IMR-90 (cell line): ENCODE measurements at regions not wholly inside any gene's neighbourhood (a gene's known extent, or its start where the extent isn't known, plus 50 kb on each side); places are given as distances from the start of the nearest gene placed in this dataset.

ENCODE experiments used
- ATAC-seq: fragments of 200-7000 bp; cut with Tn5 transposase; 2 replicates; pipeline ENCODE4 v1.9.1; 2020; ENCODE audit warnings: low read depth, mild to moderate bottlenecking, moderate library complexity
- BruUV-seq: library from RNA; stranded (reverse); fragments of 400-500 nt; replicated peaks from 2 replicates; lab custom pipeline; 2021; lab: Mats Ljungman, UMichigan
- CTCF ChIA-PET: fragments of 300-600 bp; formaldehyde crosslinking; extraction: SDS; loops from one replicate; lab custom pipeline; 2021; ENCODE audit warnings: antibody characterized with exemption; lab: Yijun Ruan, JAX
- POLR2A ChIA-PET: fragments of 300-600 bp; sonication (Branson Sonifier 250); formaldehyde crosslinking; loops from one replicate; lab custom pipeline; 2022; ENCODE audit warnings: antibody characterized with exemption; ENCODE audit not compliant: unreplicated experiment; lab: Charles Lee
- DNase-seq: peaks from one replicate; pipeline ENCODE4 v3.0.0; 2013
- H2AFZ ChIP-seq: replicated peaks from 2 replicates; pipeline ENCODE3; 2013; ENCODE audit warnings: low read length, mild to moderate bottlenecking; ENCODE audit not compliant: poor library complexity
- H2AK5ac ChIP-seq: 2 replicates; pipeline ENCODE4 v1.6.1; 2013; ENCODE audit warnings: low read depth, low read length, inconsistent platforms
- H2AK9ac ChIP-seq: replicated peaks from 2 replicates; pipeline ENCODE3; 2013; ENCODE audit warnings: mild to moderate bottlenecking, low read depth, low read length, moderate library complexity; ENCODE audit not compliant: poor library complexity
- H2BK120ac ChIP-seq: 2 replicates; pipeline ENCODE4 v1.6.1; 2013; ENCODE audit warnings: low read depth, low read length, inconsistent platforms
- H2BK15ac ChIP-seq: 3 replicates; pipeline ENCODE4 v1.6.1; 2013; ENCODE audit warnings: low read depth, low read length, inconsistent platforms
- H2BK20ac ChIP-seq: 2 replicates; pipeline ENCODE4 v1.6.1; 2013; ENCODE audit warnings: low read depth, mild to moderate bottlenecking, inconsistent platforms, low read length, moderate library complexity
- H2BK5ac ChIP-seq: 2 replicates; pipeline ENCODE4 v1.6.1; 2013; ENCODE audit warnings: mild to moderate bottlenecking, low read depth, low read length, inconsistent platforms; ENCODE audit not compliant: poor library complexity, severe bottlenecking
- H3K14ac ChIP-seq: replicated peaks from 2 replicates; pipeline ENCODE4 v1.6.1; 2013; ENCODE audit warnings: low read depth, low read length, inconsistent platforms
- H3K18ac ChIP-seq: 2 replicates; pipeline ENCODE4 v1.6.1; 2013; ENCODE audit warnings: low read depth, low read length, control low read depth
- H3K23ac ChIP-seq: 2 replicates; pipeline ENCODE4 v1.6.1; 2013; ENCODE audit warnings: low read depth, low read length, inconsistent platforms
- H3K27ac ChIP-seq: 2 replicates; pipeline ENCODE4 v1.5.1; 2013; ENCODE audit warnings: mild to moderate bottlenecking, control low read depth, low read length; ENCODE audit not compliant: insufficient read depth
- H3K27me3 ChIP-seq: 2 replicates; pipeline ENCODE4 v1.6.1; 2013; ENCODE audit warnings: low read length; ENCODE audit not compliant: control insufficient read depth, insufficient read depth
- H3K36me3 ChIP-seq: 2 replicates; pipeline ENCODE4 v1.6.1; 2013; ENCODE audit warnings: low read length, mixed read lengths; ENCODE audit not compliant: control insufficient read depth, insufficient read depth
- H3K4ac ChIP-seq: 2 replicates; pipeline ENCODE4 v1.6.1; 2013; ENCODE audit warnings: low read depth, low read length, inconsistent platforms
- H3K4me1 ChIP-seq: 2 replicates; pipeline ENCODE4 v1.6.1; 2013; ENCODE audit warnings: low read length, mixed read lengths; ENCODE audit not compliant: control insufficient read depth, insufficient read depth
- H3K4me2 ChIP-seq: 2 replicates; pipeline ENCODE4 v1.6.1; 2013; ENCODE audit warnings: low read depth, mild to moderate bottlenecking, control low read depth, low read length, moderate library complexity
- H3K4me3 ChIP-seq: 2 replicates; pipeline ENCODE4 v1.5.1; 2013; ENCODE audit warnings: low read depth, mild to moderate bottlenecking, control low read depth, low read length, moderate library complexity; ENCODE audit not compliant: insufficient read depth
- H3K56ac ChIP-seq: 2 replicates; pipeline ENCODE4 v1.6.1; 2013; ENCODE audit warnings: low read length, inconsistent platforms; ENCODE audit not compliant: insufficient read depth; ENCODE audit errors: extremely low read depth
- H3K79me1 ChIP-seq, 2 experiments: 2 replicates each; pipeline ENCODE4 v1.6.1; 2013; ENCODE audit warnings: low read length in 2 of 2, inconsistent platforms in 1 of 2, low read depth in 1 of 2
- H3K9ac ChIP-seq: 2 replicates; pipeline ENCODE4 v1.6.1; 2013; ENCODE audit warnings: low read depth, low read length, control low read depth
- H3K9me1 ChIP-seq: 2 replicates; pipeline ENCODE4 v1.6.1; 2013; ENCODE audit warnings: low read length, inconsistent platforms; ENCODE audit not compliant: insufficient read depth
- H3K9me3 ChIP-seq: 2 replicates; pipeline ENCODE4 v1.6.1; 2013; ENCODE audit warnings: low read length; ENCODE audit not compliant: control insufficient read depth, insufficient read depth
- H4K20me1 ChIP-seq: 2 replicates; pipeline ENCODE4 v1.6.1; 2013; ENCODE audit warnings: low read length, inconsistent platforms; ENCODE audit not compliant: insufficient read depth
- H4K5ac ChIP-seq: 2 replicates; pipeline ENCODE4 v1.6.1; 2013; ENCODE audit warnings: mild to moderate bottlenecking, low read depth, low read length, control low read depth
- H4K8ac ChIP-seq, 2 experiments: 2 replicates each; pipeline ENCODE4 v1.6.1; 2013; ENCODE audit warnings: low read depth in 2 of 2, low read length in 2 of 2, control low read depth in 1 of 2, inconsistent platforms in 1 of 2
- H4K91ac ChIP-seq: 2 replicates; pipeline ENCODE4 v1.6.1; 2013; ENCODE audit warnings: low read depth, low read length, inconsistent platforms; ENCODE audit not compliant: insufficient read depth
- BHLHE40 ChIP-seq: fragments of 150-350 bp; IDR thresholded peaks from 2 replicates; pipeline ENCODE4 v1.6.1; 2016; ENCODE audit warnings: mild to moderate bottlenecking, low read depth, low read length
- POLR2A ChIP-seq: IDR thresholded peaks from 2 replicates; pipeline ENCODE4 v1.6.1; 2012; ENCODE audit warnings: mild to moderate bottlenecking, low read depth, low read length
- SMC3 ChIP-seq: fragments of 150-350 bp; IDR thresholded peaks from 2 replicates; pipeline ENCODE4 v1.6.1; 2016; ENCODE audit warnings: low read depth, mild to moderate bottlenecking, antibody characterized with exemption, low read length, moderate library complexity
- whole genome bisulfite sequencing, 2 experiments: methylation state at CpG; one replicate each; pipeline versions ENCODE4 v1.1.5 to v1.1.7; 2013; ENCODE audit warnings: missing lambda C conversion rate in 2 of 2; ENCODE audit not compliant: insufficient read length in 1 of 2; ENCODE audit errors: extremely low coverage in 2 of 2; 5-methylcytosine and 5-hydroxymethylcytosine counted together
- dilution Hi-C: fragments of 300-500 bp; cut with HindIII; formaldehyde crosslinking; loops from one replicate; pipeline ENCODE4 v1.14.3; 2018; ENCODE audit warnings: low sequenced_read_pairs; ENCODE audit not compliant: unreplicated experiment
- in situ Hi-C: fragments of 300-500 bp; cut with MboI; formaldehyde crosslinking; loops from 3 replicates; pipeline ENCODE4 v1.14.3; 2019; ENCODE audit warnings: low sequenced_read_pairs, inconsistent platforms, mixed read lengths
- intact Hi-C: fragments of 100-400 bp; cut with micrococcal nuclease; formaldehyde crosslinking; loops from 2 replicates; pipeline ENCODE4 v1.10.0; 2022
- TF ChIP-seq, protein P1 (sequence below): fragments of 150-350 bp; IDR thresholded peaks from 2 replicates; pipeline ENCODE4 v1.6.1; 2017; ENCODE audit warnings: mild to moderate bottlenecking, antibody characterized with exemption, low read length, low read depth

DNA sequence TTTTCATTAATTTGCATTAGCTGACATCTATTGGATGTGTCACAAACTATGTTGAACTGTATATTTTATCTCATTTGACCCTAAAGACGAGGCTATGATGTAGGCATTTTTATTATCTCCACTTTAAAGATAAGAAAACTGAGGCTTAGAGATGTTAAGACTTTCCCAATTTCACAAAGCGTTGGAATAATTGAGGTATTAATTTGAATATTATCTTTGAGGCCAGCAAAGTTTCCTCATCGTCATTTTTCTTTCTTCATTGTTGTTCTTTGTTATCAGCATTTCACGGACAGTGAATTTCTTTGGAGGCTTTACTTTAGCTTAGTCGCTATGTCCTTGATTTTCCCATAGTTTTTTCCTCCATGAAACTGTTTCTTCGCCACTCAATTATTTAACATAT, 227.5 kb upstream of the MYOCD start:
- Histone ChIP-seq H3K4me1 (no peaks in the 10 kb centered on the region; the same call in 1 of the 2 replicates), H3K23ac (no peak overlapping the region), H4K20me1 (no peaks in the 10 kb centered on the region), H2BK120ac (no peak overlapping the region), H3K4me3 (no peak overlapping the region), H3K4me2 (no peak overlapping the region), H2AFZ (no peak overlapping the region), H3K9me3 (no peaks in the 10 kb centered on the region), H2AK5ac (no peak overlapping the region), H4K8ac (no peak overlapping the region), H3K56ac (no peak overlapping the region), H3K27me3 (no peaks in the 10 kb centered on the region), H3K79me1 (no peaks in the 10 kb centered on the region), H2BK15ac (no peak overlapping the region), H3K36me3 (no peaks in the 10 kb centered on the region), H3K9me1 (peaks cover 3% of the 10 kb centered on the region; the same call in 1 of the 2 replicates), H2BK20ac (no peak overlapping the region), H3K14ac (no peak overlapping the region), H3K18ac (no peak overlapping the region), H3K27ac (no peak overlapping the region), H3K9ac (no peak overlapping the region), H4K5ac (no peak overlapping the region), H2BK5ac (no peak overlapping the region), H4K91ac (no peak overlapping the region), H3K4ac (no peak overlapping the region), H2AK9ac (no peak overlapping the region)
- TF ChIP-seq POLR2A = no peak
- TF ChIP-seq BHLHE40 = no peak
- TF ChIP-seq, protein P1, sequence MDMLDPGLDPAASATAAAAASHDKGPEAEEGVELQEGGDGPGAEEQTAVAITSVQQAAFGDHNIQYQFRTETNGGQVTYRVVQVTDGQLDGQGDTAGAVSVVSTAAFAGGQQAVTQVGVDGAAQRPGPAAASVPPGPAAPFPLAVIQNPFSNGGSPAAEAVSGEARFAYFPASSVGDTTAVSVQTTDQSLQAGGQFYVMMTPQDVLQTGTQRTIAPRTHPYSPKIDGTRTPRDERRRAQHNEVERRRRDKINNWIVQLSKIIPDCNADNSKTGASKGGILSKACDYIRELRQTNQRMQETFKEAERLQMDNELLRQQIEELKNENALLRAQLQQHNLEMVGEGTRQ = no peak
- TF ChIP-seq SMC3 = no peak
- dilution Hi-C loops = no loop called here
- BruUV-seq = no TSS peak
- no CpG with 5 or more reads among the region's 6 CpGs for WGBS, 2 experiments
- ATAC-seq = no peak
- ChIA-PET POLR2A (no interaction called here), CTCF (no interaction called here)
- DNase-seq = no peak
- intact Hi-C loops = no loop called here
- in situ Hi-C loops = no loop called here
